ENCODE measurements at regions not wholly inside any gene's neighbourhood (a gene's known extent, or its start where the extent isn't known, plus 50 kb on each side); places are given as distances from the start of the nearest gene placed in this dataset.
A peak's percentile ranks its signal among the peaks of the same experiment; 100 is the strongest.
"Not testable (repeated sequence)": the region's sequence is repeated elsewhere in the genome, so short reads cannot be mapped to it uniquely, and the experiment has no call there.

- DNase-seq (ENCODE audit: low spot score): not testable (repeated sequence)
Measured at GRCh38 chr16:16561532-16561931, 182.6 kb downstream of the NPIPA7 start.

GRCh38 chr16:16563962-16564361 is 185.0 kb downstream of the NPIPA7 start:
- not testable (repeated sequence) for DNase-seq (ENCODE audit: low spot score)

- DNase-seq (ENCODE audit: low spot score): not testable (repeated sequence)
Measured at GRCh38 chr16:16565326-16565725, 186.4 kb downstream of the NPIPA7 start.

GRCh38 chr16:16570055-16570454 is 191.1 kb downstream of the NPIPA7 start:
- DNase-seq (ENCODE audit: low spot score): not testable (repeated sequence)

- DNase-seq (ENCODE audit: low spot score): not testable (repeated sequence)
Measured at GRCh38 chr16:16570874-16571273, 191.9 kb downstream of the NPIPA7 start.

- DNase-seq (ENCODE audit: low spot score): not testable (repeated sequence)
Measured at GRCh38 chr16:16572130-16572774, 193.3 kb downstream of the NPIPA7 start.

GRCh38 chr16:16577062-16577461 is 198.1 kb downstream of the NPIPA7 start:
- not testable (repeated sequence) for DNase-seq (ENCODE audit: low spot score)

- no peak for DNase-seq (ENCODE audit: low spot score)
Measured at GRCh38 chr16:16578701-16579100, 199.8 kb downstream of the NPIPA7 start.

- not testable (repeated sequence) for DNase-seq (ENCODE audit: low spot score)
Measured at GRCh38 chr16:16582916-16583315, 204.0 kb downstream of the NPIPA7 start.

GRCh38 chr16:16586073-16586651 is 207.2 kb downstream of the NPIPA7 start:
- DNase-seq (ENCODE audit: low spot score): not testable (repeated sequence)

GRCh38 chr16:16586969-16587368 is 208.0 kb downstream of the NPIPA7 start:
- DNase-seq (ENCODE audit: low spot score): not testable (repeated sequence)

- not testable (repeated sequence) for DNase-seq (ENCODE audit: low spot score)
Measured at GRCh38 chr16:16588436-16588835, 209.5 kb downstream of the NPIPA7 start.

GRCh38 chr16:16590654-16591318 is 211.8 kb downstream of the NPIPA7 start:
- not testable (repeated sequence) for DNase-seq (ENCODE audit: low spot score)

GRCh38 chr16:16593156-16593863 is 214.4 kb downstream of the NPIPA7 start:
- DNase-seq (ENCODE audit: low spot score): peak; percentile 10

GRCh38 chr16:16595029-16595718 is 216.2 kb downstream of the NPIPA7 start:
- DNase-seq (ENCODE audit: low spot score): not testable (repeated sequence)

GRCh38 chr16:16601239-16601638 is 222.3 kb downstream of the NPIPA7 start:
- DNase-seq (ENCODE audit: low spot score): not testable (repeated sequence)

- not testable (repeated sequence) for DNase-seq (ENCODE audit: low spot score)
Measured at GRCh38 chr16:16607401-16608082, 228.6 kb downstream of the NPIPA7 start.

GRCh38 chr16:16609627-16610026 is 230.7 kb downstream of the NPIPA7 start:
- DNase-seq (ENCODE audit: low spot score): not testable (repeated sequence)

GRCh38 chr16:16610389-16610967 is 231.5 kb downstream of the NPIPA7 start:
- DNase-seq (ENCODE audit: low spot score): not testable (repeated sequence)

GRCh38 chr16:16613212-16613611 is 234.3 kb downstream of the NPIPA7 start:
- DNase-seq (ENCODE audit: low spot score): not testable (repeated sequence)

- DNase-seq (ENCODE audit: low spot score): not testable (repeated sequence)
Measured at GRCh38 chr16:16614484-16614883, 235.5 kb downstream of the NPIPA7 start.

Data from RKO (cell line).